Mammary epithelial cell (primary cell): ENCODE measurements at regions not wholly inside any gene's neighbourhood (a gene's known extent, or its start where the extent isn't known, plus 50 kb on each side); places are given as distances from the start of the nearest gene placed in this dataset.

Source experiments
- EZH2 ChIP-seq: IDR thresholded peaks from 2 replicates; pipeline ENCODE4 v1.6.1; 2012; ENCODE audit warnings: low read length, inconsistent platforms, borderline replicate concordance
- TF ChIP-seq, protein P1 (sequence below), 2 donors: IDR thresholded peaks in 1 of 2; conservative IDR thresholded peaks in 1 of 2; 2 replicates each; pipeline ENCODE4 v1.5.1; 2011 to 2012; ENCODE audit warnings: inconsistent platforms in 2 of 2, low read length in 2 of 2, mild to moderate bottlenecking in 2 of 2, control low read depth in 1 of 2, low read depth in 1 of 2; ENCODE audit not compliant: insufficient read depth in 1 of 2; ENCODE audit errors: extremely low read depth in 1 of 2

DNA sequence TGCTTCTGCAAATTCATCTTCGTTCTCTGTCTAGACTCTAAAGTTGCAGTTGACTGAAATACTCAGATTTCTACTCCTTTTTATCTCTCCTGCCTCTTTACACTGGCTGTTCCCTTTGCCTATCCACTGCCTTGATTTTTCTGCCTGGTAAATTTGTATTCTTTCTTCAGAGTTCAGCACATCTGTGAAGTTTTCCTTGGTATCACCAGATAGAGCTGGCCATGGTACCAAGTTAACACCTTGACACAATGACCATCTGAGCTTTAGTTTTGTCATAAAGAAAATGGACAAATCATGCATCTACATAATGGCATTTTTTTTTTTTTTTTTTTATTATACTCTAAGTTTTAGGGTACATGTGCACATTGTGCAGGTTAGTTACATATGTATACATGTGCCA, 143.0 kb downstream of the PPP1R3A start:
- TF ChIP-seq, protein P1, sequence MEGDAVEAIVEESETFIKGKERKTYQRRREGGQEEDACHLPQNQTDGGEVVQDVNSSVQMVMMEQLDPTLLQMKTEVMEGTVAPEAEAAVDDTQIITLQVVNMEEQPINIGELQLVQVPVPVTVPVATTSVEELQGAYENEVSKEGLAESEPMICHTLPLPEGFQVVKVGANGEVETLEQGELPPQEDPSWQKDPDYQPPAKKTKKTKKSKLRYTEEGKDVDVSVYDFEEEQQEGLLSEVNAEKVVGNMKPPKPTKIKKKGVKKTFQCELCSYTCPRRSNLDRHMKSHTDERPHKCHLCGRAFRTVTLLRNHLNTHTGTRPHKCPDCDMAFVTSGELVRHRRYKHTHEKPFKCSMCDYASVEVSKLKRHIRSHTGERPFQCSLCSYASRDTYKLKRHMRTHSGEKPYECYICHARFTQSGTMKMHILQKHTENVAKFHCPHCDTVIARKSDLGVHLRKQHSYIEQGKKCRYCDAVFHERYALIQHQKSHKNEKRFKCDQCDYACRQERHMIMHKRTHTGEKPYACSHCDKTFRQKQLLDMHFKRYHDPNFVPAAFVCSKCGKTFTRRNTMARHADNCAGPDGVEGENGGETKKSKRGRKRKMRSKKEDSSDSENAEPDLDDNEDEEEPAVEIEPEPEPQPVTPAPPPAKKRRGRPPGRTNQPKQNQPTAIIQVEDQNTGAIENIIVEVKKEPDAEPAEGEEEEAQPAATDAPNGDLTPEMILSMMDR (conservative IDR thresholded peaks at IDR 0.05 in 1 of 2, IDR thresholded peaks at IDR 0.05 in 1 of 2; ENCODE audit: extremely low read depth in 1 of 2, insufficient read depth in 1 of 2, low read depth in 1 of 2, low read length in 2 of 2), result no peak
- TF ChIP-seq EZH2, result no peak
